HCT116 (cell line): ENCODE measurements at regions not wholly inside any gene's neighbourhood (a gene's known extent, or its start where the extent isn't known, plus 50 kb on each side); places are given as distances from the start of the nearest gene placed in this dataset.

Experiments
- ATAC-seq: fragments of 200-7000 bp; cut with Tn5 transposase; 2 replicates; pipeline ENCODE4 v1.9.1; 2020; ENCODE audit warnings: mild to moderate bottlenecking, moderate library complexity
- BruUV-seq: library from RNA; stranded (reverse); fragments of 400-500 nt; replicated peaks from 2 replicates; lab custom pipeline; 2021; lab: Mats Ljungman, UMichigan
- CTCF ChIA-PET: fragments of 300-600 bp; sonication (Branson Sonifier 250); formaldehyde crosslinking; loops from one replicate; lab custom pipeline; 2021; ENCODE audit warnings: antibody characterized with exemption; lab: Charles Lee
- POLR2A ChIA-PET: fragments of 300-600, 350-600 bp; sonication (Branson Sonifier 250); formaldehyde crosslinking; loops from one replicate; lab custom pipeline; 2021; ENCODE audit warnings: antibody characterized with exemption; lab: Charles Lee
- RAD21 ChIA-PET, 2 experiments: fragments of 300-600 bp; sonication (Branson Sonifier 250); formaldehyde crosslinking; loops; one replicate each; lab custom pipeline; 2023; ENCODE audit warnings: low total read pairs in 2 of 2; ENCODE audit not compliant: uncharacterized antibody in 2 of 2, unreplicated experiment in 2 of 2, low non-redundant PET in 1 of 2; lab: Charles Lee
- DNase-seq: peaks from one replicate; pipeline ENCODE4 v3.0.0-alpha.2; 2010; ENCODE audit warnings: low read depth, low spot score
- H2AFZ ChIP-seq: fragments of 200-600 bp; shearing (Covaris generic), sonication (generic); 2 replicates; pipeline ENCODE4 v1.6.1; 2017; ENCODE audit warnings: low read depth, mixed run types, mixed read lengths, antibody characterized with exemption, low read length; ENCODE audit not compliant: poor library complexity, severe bottlenecking
- H3K27ac ChIP-seq: 2 replicates; pipeline ENCODE4 v1.5.1; 2012; ENCODE audit warnings: low read depth, low read length
- H3K27me3 ChIP-seq: fragments of 200-600 bp; sonication (generic); 2 replicates; pipeline ENCODE4 v1.6.1; 2016; ENCODE audit warnings: mixed run types, low read length, mixed read lengths; ENCODE audit not compliant: insufficient read depth
- H3K36me3 ChIP-seq, 2 experiments: fragments of 200-500 bp in 1 of 2; fragments of 200-600 bp in 1 of 2; sonication (Bioruptor generic) in 1 of 2; sonication (generic) in 1 of 2; 2 replicates each; pipeline versions ENCODE4 v1.5.1 to v1.6.1; 2014 to 2016; ENCODE audit warnings: low read length in 2 of 2, inconsistent platforms in 1 of 2, mixed read lengths in 1 of 2, mixed run types in 1 of 2; ENCODE audit not compliant: insufficient read depth in 2 of 2, control insufficient read depth in 1 of 2
- H3K4me1 ChIP-seq, 2 experiments: fragments of 200-600 bp in 1 of 2; sonication (generic) in 1 of 2; 2 replicates each; pipeline versions ENCODE4 v1.5.1 to v1.6.1; 2012 to 2017; ENCODE audit warnings: low read length in 2 of 2, inconsistent platforms in 1 of 2, mild to moderate bottlenecking in 1 of 2, mixed read lengths in 1 of 2, mixed run types in 1 of 2, moderate library complexity in 1 of 2; ENCODE audit not compliant: insufficient read depth in 2 of 2, control insufficient read depth in 1 of 2
- H3K4me2 ChIP-seq: fragments of 200-600 bp; sonication (generic); 2 replicates; pipeline ENCODE4 v1.6.1; 2017; ENCODE audit warnings: mixed run types, low read length, mixed read lengths
- H3K4me3 ChIP-seq, 2 experiments: fragments of 200-600 bp in 1 of 2; sonication (generic) in 1 of 2; replicated peaks in 1 of 2; 2 replicates each; pipeline ENCODE4 v1.5.1; 2011 to 2016; ENCODE audit warnings: low read length in 2 of 2, control low read depth in 1 of 2, low read depth in 1 of 2, mild to moderate bottlenecking in 1 of 2, mixed read lengths in 1 of 2, mixed run types in 1 of 2
- H3K79me2 ChIP-seq: fragments of 200-600 bp; sonication (generic); 2 replicates; pipeline ENCODE4 v1.6.1; 2017; ENCODE audit warnings: mild to moderate bottlenecking, mixed run types, low read length, moderate library complexity, mixed read lengths; ENCODE audit not compliant: insufficient read depth
- H3K9ac ChIP-seq: fragments of 200-600 bp; sonication (generic); 2 replicates; pipeline ENCODE4 v1.6.1; 2016; ENCODE audit warnings: low read length, mixed read lengths
- H3K9me2 ChIP-seq: fragments of 200-600 bp; sonication (generic), shearing (Covaris generic); 2 replicates; pipeline ENCODE4 v1.6.1; 2017; ENCODE audit warnings: mixed run types, mild to moderate bottlenecking, moderate library complexity; ENCODE audit not compliant: insufficient read depth
- H3K9me3 ChIP-seq, 2 experiments: fragments of 200-500 bp in 1 of 2; fragments of 200-600 bp in 1 of 2; sonication (Bioruptor generic) in 1 of 2; sonication (generic) in 1 of 2; 2 replicates each; pipeline ENCODE4 v1.6.1; 2014 to 2017; ENCODE audit warnings: low read length in 2 of 2, mixed read lengths in 2 of 2, inconsistent platforms in 1 of 2, low read depth in 1 of 2, mild to moderate bottlenecking in 1 of 2, mixed run types in 1 of 2, moderate library complexity in 1 of 2; ENCODE audit not compliant: control insufficient read depth in 1 of 2, insufficient read depth in 1 of 2
- H4K20me1 ChIP-seq: fragments of 200-600 bp; sonication (generic), shearing (Covaris generic); 2 replicates; pipeline ENCODE4 v1.6.1; 2017; ENCODE audit warnings: mixed run types, mild to moderate bottlenecking, moderate library complexity; ENCODE audit not compliant: insufficient read depth
- CBX3 ChIP-seq: IDR thresholded peaks from 2 replicates; pipeline ENCODE4 v1.6.1; 2012; ENCODE audit warnings: low read depth
- CEBPB ChIP-seq: IDR thresholded peaks from 2 replicates; pipeline ENCODE4 v1.6.1; 2012; ENCODE audit warnings: low read depth
- EGR1 ChIP-seq: IDR thresholded peaks from 2 replicates; pipeline ENCODE4 v1.6.1; 2012; ENCODE audit warnings: low read depth
- POLR2A ChIP-seq: IDR thresholded peaks from 2 replicates; pipeline ENCODE4 v1.7.0; 2011; ENCODE audit warnings: borderline replicate concordance; ENCODE audit not compliant: insufficient read depth, insufficient read length; ENCODE audit errors: extremely low read depth
- POLR2AphosphoS5 ChIP-seq: IDR thresholded peaks from 2 replicates; pipeline ENCODE4 v1.6.1; 2011; ENCODE audit warnings: mild to moderate bottlenecking, low read depth, low read length, moderate library complexity
- RAD21 ChIP-seq: IDR thresholded peaks from 2 replicates; pipeline ENCODE4 v1.6.1; 2012; ENCODE audit warnings: low read depth, mild to moderate bottlenecking
- SIN3A ChIP-seq: IDR thresholded peaks from 2 replicates; pipeline ENCODE4 v1.6.1; 2012; ENCODE audit warnings: low read depth
- ZFX ChIP-seq: fragments of 450-650 bp; IDR thresholded peaks from 2 replicates; pipeline ENCODE4 v1.6.1; 2017
- ZNF274 ChIP-seq: fragments of 200-500 bp; sonication (Bioruptor generic); IDR thresholded peaks from 2 replicates; pipeline ENCODE4 v1.6.1; 2014; ENCODE audit warnings: mild to moderate bottlenecking, low read depth, low read length, inconsistent platforms
- intact Hi-C: fragments of 100-400 bp; cut with micrococcal nuclease; formaldehyde crosslinking; loops from 2 replicates; pipeline ENCODE4 v1.10.0; 2022
- TF ChIP-seq, protein P1 (sequence below), 3 experiments: fragments of 200-600 bp in 1 of 3; sonication (generic) in 1 of 3; IDR thresholded peaks in 2 of 3; conservative IDR thresholded peaks in 1 of 3; 2 replicates each; pipeline ENCODE4 v1.5.1; 2012 to 2017; ENCODE audit warnings: low read depth in 2 of 3, low read length in 2 of 3, antibody characterized with exemption in 1 of 3, borderline replicate concordance in 1 of 3, control low read depth in 1 of 3, mild to moderate bottlenecking in 1 of 3, mixed read lengths in 1 of 3, mixed run types in 1 of 3, moderate library complexity in 1 of 3; ENCODE audit not compliant: insufficient read depth in 1 of 3
- TF ChIP-seq, protein P2 (sequence below): IDR thresholded peaks from 2 replicates; pipeline ENCODE4 v1.6.1; 2012
- TF ChIP-seq, protein P3 (sequence below): IDR thresholded peaks from 2 replicates; pipeline ENCODE4 v1.6.1; 2012; ENCODE audit warnings: low read depth

DNA sequence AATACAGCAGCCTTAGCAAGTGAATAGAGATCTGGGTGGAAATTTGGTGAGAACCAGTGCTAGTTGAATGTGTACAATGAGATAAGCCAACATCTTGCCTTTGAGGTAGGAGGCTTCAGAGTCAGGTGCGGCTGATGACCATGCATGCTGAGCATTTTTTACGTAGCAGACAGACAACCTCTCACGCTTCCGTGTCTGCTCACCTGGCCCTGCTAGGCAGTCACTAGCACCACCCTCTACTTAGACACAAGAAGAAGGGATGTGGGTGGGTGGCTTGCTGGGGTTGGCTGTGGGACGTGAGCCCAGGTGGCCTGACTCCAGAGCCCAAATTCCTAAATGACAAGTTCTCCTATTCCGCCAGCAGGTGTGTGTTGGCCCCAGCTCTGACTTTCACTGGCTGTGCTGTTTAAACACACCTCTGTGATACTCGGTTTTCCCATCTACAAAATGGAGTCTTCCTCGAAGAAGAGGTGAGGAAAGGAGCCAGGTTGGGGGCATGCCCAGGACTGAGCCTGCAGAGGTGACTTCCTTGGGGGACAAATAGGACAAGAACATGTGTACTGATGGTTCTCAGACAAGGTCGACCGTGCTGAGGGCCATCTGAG is 57.8 kb upstream of the BCL11B start:
- RAD21 ChIA-PET = no interaction called here
- intact Hi-C loops = no loop called here
- DNase-seq = no peak
- TF ChIP-seq, protein P1, sequence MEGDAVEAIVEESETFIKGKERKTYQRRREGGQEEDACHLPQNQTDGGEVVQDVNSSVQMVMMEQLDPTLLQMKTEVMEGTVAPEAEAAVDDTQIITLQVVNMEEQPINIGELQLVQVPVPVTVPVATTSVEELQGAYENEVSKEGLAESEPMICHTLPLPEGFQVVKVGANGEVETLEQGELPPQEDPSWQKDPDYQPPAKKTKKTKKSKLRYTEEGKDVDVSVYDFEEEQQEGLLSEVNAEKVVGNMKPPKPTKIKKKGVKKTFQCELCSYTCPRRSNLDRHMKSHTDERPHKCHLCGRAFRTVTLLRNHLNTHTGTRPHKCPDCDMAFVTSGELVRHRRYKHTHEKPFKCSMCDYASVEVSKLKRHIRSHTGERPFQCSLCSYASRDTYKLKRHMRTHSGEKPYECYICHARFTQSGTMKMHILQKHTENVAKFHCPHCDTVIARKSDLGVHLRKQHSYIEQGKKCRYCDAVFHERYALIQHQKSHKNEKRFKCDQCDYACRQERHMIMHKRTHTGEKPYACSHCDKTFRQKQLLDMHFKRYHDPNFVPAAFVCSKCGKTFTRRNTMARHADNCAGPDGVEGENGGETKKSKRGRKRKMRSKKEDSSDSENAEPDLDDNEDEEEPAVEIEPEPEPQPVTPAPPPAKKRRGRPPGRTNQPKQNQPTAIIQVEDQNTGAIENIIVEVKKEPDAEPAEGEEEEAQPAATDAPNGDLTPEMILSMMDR (IDR thresholded peaks at IDR 0.05 in 2 of 3, conservative IDR thresholded peaks at IDR 0.05 in 1 of 3; ENCODE audit: borderline replicate concordance in 1 of 3, insufficient read depth in 1 of 3, low read depth in 2 of 3, low read length in 2 of 3) = no peak
- no peak for TF ChIP-seq CBX3
- no peak for TF ChIP-seq RAD21
- TF ChIP-seq POLR2A = no peak
- no peak for TF ChIP-seq CEBPB
- no peak for TF ChIP-seq ZFX
- no peak for TF ChIP-seq EGR1
- TF ChIP-seq, protein P2, sequence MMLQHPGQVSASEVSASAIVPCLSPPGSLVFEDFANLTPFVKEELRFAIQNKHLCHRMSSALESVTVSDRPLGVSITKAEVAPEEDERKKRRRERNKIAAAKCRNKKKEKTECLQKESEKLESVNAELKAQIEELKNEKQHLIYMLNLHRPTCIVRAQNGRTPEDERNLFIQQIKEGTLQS = no peak
- TF ChIP-seq, protein P3, sequence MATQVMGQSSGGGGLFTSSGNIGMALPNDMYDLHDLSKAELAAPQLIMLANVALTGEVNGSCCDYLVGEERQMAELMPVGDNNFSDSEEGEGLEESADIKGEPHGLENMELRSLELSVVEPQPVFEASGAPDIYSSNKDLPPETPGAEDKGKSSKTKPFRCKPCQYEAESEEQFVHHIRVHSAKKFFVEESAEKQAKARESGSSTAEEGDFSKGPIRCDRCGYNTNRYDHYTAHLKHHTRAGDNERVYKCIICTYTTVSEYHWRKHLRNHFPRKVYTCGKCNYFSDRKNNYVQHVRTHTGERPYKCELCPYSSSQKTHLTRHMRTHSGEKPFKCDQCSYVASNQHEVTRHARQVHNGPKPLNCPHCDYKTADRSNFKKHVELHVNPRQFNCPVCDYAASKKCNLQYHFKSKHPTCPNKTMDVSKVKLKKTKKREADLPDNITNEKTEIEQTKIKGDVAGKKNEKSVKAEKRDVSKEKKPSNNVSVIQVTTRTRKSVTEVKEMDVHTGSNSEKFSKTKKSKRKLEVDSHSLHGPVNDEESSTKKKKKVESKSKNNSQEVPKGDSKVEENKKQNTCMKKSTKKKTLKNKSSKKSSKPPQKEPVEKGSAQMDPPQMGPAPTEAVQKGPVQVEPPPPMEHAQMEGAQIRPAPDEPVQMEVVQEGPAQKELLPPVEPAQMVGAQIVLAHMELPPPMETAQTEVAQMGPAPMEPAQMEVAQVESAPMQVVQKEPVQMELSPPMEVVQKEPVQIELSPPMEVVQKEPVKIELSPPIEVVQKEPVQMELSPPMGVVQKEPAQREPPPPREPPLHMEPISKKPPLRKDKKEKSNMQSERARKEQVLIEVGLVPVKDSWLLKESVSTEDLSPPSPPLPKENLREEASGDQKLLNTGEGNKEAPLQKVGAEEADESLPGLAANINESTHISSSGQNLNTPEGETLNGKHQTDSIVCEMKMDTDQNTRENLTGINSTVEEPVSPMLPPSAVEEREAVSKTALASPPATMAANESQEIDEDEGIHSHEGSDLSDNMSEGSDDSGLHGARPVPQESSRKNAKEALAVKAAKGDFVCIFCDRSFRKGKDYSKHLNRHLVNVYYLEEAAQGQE = no peak
- no peak for TF ChIP-seq SIN3A
- no peak for TF ChIP-seq POLR2AphosphoS5
- no peak for TF ChIP-seq ZNF274
- POLR2A ChIA-PET = no interaction called here
- Histone ChIP-seq H3K27me3 (peaks cover 18% of the 10 kb centered on the region; the same call in 1 of the 2 replicates), H3K79me2 (no peaks in the 10 kb centered on the region), H3K9me3 (no peaks in the 10 kb centered on the region), H3K4me2 (no peak overlapping the region), H3K36me3 (no peaks in the 10 kb centered on the region), H4K20me1 (no peaks in the 10 kb centered on the region), H3K9ac (no peak overlapping the region), H3K9me2 (no peaks in the 10 kb centered on the region), H3K27ac (no peak overlapping the region), H3K4me1 (no peaks in the 10 kb centered on the region), H3K4me3 (no peak overlapping the region), H2AFZ (no peak overlapping the region)
- CTCF ChIA-PET = no interaction called here
- ATAC-seq = no peak
- BruUV-seq = no TSS peak
